OCI-LY1 (cell line): ENCODE measurements at regions not wholly inside any gene's neighbourhood (a gene's known extent, or its start where the extent isn't known, plus 50 kb on each side); places are given as distances from the start of the nearest gene placed in this dataset.
A peak's percentile ranks its signal among the peaks of the same experiment; 100 is the strongest.

Experiments used
- EZH2 ChIP-seq: fragments of 200-600 bp; sonication (generic), shearing (Covaris generic); IDR thresholded peaks from 2 replicates; pipeline ENCODE4 v1.8.0; 2017; ENCODE audit warnings: borderline replicate concordance, mixed run types, mild to moderate bottlenecking, antibody characterized with exemption, low read length, moderate library complexity, mixed read lengths
- TF ChIP-seq, protein P1 (sequence below): fragments of 200-600 bp; sonication (generic), shearing (Covaris generic); IDR thresholded peaks from 2 replicates; pipeline ENCODE4 v1.5.1; 2017; ENCODE audit warnings: mild to moderate bottlenecking, antibody characterized with exemption, low read length, moderate library complexity, mixed read lengths

DNA sequence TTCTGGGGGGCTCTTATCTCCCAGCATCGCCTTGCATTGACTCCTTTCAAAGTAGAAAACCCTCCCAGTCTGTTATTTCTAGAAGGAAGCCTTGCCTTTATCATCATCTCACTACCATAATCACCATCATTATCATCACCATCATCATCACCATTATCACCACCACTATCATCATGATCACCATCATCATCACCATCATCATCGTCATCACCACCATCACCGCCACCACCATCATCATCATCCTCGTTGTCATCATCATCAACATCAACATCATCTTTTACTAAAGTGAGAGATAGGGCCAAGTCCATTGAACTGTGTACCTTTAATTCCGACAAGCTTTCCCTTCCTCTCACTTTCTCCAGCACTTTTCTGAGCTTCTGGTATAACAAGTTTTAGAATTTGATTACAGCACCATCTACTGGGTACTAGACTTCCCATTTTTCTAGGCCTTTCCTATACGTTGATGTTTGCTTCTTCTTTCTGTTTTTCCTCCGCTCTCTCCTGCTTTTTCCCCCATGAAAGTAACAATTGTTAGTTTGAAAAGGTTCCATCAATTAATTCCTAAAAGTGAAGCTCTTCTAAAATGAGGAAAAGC, 226.4 kb downstream of the BUB3 start:
- TF ChIP-seq, protein P1, sequence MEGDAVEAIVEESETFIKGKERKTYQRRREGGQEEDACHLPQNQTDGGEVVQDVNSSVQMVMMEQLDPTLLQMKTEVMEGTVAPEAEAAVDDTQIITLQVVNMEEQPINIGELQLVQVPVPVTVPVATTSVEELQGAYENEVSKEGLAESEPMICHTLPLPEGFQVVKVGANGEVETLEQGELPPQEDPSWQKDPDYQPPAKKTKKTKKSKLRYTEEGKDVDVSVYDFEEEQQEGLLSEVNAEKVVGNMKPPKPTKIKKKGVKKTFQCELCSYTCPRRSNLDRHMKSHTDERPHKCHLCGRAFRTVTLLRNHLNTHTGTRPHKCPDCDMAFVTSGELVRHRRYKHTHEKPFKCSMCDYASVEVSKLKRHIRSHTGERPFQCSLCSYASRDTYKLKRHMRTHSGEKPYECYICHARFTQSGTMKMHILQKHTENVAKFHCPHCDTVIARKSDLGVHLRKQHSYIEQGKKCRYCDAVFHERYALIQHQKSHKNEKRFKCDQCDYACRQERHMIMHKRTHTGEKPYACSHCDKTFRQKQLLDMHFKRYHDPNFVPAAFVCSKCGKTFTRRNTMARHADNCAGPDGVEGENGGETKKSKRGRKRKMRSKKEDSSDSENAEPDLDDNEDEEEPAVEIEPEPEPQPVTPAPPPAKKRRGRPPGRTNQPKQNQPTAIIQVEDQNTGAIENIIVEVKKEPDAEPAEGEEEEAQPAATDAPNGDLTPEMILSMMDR, result peak; percentile 38; the same call in 1 of the 2 replicates
- TF ChIP-seq EZH2, result no peak
